GM12874 (cell line): ENCODE measurements at regions not wholly inside any gene's neighbourhood (a gene's known extent, or its start where the extent isn't known, plus 50 kb on each side); places are given as distances from the start of the nearest gene placed in this dataset.

ENCODE experiments used
- CTCF ChIP-seq: IDR thresholded peaks from 2 replicates; pipeline ENCODE4 v1.5.1; 2011; ENCODE audit warnings: low read depth, mild to moderate bottlenecking, control low read depth, low read length, moderate library complexity; ENCODE audit not compliant: insufficient read depth

- no peak for TF ChIP-seq CTCF
These were observed 113.3 kb upstream of the KL start for GRCh38 chr13:32902874-32903273.

- no peak for TF ChIP-seq CTCF
These were observed 112.5 kb upstream of the KL start for GRCh38 chr13:32903720-32904119.

- no peak for TF ChIP-seq CTCF
These were observed 112.0 kb upstream of the KL start for GRCh38 chr13:32904266-32904665.

- no peak for TF ChIP-seq CTCF
These were observed 111.0 kb upstream of the KL start for GRCh38 chr13:32905063-32905863.

GRCh38 chr13:32905864-32906180 lies 110.4 kb upstream of the KL start:
- TF ChIP-seq CTCF: no peak

GRCh38 chr13:32907211-32907610 lies 109.0 kb upstream of the KL start:
- no peak for TF ChIP-seq CTCF

- no peak for TF ChIP-seq CTCF
These were observed 105.7 kb upstream of the KL start for GRCh38 chr13:32910530-32910929.

- peak; percentile 60 for TF ChIP-seq CTCF
These were observed 104.7 kb upstream of the KL start for GRCh38 chr13:32911506-32911905.
